GM18505 (cell line): ENCODE measurements at regions not wholly inside any gene's neighbourhood (a gene's known extent, or its start where the extent isn't known, plus 50 kb on each side); places are given as distances from the start of the nearest gene placed in this dataset.

Experiments used
- ATAC-seq: cut with Tn5 transposase; IDR thresholded peaks from one replicate; pipeline ENCODE4 v1.9.1; 2021; ENCODE audit not compliant: unreplicated experiment
- POLR2A ChIP-seq: IDR thresholded peaks from 4 replicates; pipeline ENCODE4 v1.6.1; 2011; ENCODE audit warnings: borderline replicate concordance; ENCODE audit not compliant: insufficient read depth, insufficient read length; ENCODE audit errors: extremely low read depth

DNA sequence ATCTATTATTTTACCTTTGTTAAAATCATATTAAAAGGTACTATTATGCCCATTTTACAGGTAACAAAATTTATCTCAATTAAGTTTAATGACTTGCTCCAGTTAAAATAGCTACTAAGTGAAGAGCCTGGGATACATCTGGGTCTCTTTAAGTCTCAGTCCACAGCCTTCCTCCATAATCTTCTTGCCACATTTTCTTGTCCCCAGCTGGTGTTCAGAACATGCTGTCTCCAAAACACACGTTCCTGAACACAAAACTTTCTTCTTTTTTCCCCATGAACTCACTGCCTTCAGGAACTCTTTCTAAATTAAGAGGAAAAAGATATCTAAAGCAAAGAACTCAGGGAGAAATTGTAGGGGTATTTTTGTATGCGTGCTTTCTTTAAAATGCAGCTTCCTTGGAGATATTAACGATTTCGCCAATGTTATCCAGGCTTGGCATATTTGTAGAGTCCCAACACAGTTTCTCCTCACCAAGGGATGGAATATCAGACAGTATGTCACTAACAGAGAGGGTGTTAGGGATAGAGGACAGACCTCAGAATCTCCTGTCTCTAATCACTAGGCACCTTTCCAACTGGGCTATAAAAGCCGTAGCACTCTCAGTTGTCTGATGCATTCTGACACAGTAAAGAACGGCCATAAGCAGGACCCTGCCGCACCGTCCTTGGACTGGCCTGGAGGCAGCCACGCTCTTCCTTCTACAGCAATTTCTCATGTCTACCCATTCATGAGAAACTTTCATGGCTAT, 232.8 kb upstream of the BLID start:
- no peak for ATAC-seq
- TF ChIP-seq POLR2A, result no peak

DNA sequence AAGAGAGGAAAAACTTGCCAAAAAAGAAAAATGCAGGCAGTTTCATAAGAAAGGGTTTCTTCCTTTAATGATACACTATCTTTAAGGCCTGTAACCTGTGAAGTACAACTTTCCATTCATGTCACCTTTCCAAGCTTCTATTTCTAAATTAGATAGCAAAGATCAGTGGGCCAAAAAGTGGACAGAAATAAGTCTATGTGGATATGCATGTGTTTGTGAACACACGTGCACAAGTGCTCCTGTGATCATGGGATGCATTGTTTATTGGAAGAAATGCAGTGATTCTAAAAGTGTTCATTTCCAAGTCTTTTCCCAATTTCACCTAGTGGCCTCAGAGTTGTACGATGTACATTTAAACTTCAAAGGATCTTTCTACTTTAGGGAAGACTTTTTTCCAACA, 230.0 kb upstream of the BLID start:
- no peak for ATAC-seq
- TF ChIP-seq POLR2A, result no peak

DNA sequence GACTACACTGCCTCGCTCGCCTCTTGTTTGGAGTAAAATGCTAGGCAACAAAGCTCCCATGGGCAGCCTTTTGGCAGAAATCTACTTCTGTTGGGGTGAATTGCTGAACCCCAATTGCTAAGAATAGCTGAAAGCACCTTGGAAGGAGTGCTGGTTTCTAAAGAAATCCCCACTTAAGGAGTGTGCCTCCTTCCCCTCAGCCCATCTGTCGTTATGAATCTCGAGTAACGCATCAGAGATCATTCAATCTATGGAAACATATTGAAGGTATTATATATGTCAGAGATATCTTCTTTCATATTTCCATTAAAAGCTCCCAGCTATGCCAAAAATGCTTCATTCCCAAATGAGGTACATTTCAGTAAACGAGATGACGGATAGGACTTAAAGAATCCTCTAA, 229.6 kb upstream of the BLID start:
- no peak for ATAC-seq
- TF ChIP-seq POLR2A, result no peak

DNA sequence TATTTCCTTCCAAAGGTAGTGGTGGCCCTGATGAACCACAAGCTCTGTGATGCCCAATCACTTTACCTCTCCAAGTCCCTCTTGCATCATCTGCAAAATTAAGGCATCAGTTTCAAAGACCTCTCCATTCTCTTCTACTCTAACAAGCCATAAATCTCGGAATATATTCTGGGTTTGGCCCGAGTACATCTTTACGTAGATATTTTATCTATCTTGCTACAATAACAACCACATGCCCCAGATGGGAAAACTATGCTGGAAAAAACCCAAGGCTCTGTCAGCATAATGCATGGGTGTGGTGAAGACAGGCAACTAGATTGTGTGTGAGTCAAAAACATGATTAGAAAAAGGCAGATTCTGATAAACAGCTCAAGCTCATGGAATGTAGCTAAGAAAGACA, 228.2 kb upstream of the BLID start:
- TF ChIP-seq POLR2A, result no peak
- ATAC-seq, result no peak

DNA sequence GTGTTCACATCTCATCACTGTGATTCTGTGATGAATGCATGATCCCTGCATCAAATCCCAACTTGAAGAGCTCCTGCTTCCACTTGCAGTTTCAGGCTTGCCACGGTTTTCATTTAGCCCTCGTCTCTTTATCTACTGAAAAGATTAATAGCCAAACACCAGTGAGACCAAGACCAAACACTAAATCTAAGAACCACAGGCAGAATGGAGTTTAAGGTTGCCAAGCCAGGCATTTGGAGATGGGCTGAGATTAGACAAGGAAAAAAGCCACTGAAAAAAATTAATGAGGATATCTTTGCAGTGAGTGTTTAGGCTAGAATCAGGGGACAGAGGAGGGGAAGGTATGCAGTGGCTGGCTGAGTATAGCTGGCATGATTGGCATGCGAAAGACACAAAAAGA, 227.2 kb upstream of the BLID start:
- TF ChIP-seq POLR2A, result no peak
- no peak for ATAC-seq

DNA sequence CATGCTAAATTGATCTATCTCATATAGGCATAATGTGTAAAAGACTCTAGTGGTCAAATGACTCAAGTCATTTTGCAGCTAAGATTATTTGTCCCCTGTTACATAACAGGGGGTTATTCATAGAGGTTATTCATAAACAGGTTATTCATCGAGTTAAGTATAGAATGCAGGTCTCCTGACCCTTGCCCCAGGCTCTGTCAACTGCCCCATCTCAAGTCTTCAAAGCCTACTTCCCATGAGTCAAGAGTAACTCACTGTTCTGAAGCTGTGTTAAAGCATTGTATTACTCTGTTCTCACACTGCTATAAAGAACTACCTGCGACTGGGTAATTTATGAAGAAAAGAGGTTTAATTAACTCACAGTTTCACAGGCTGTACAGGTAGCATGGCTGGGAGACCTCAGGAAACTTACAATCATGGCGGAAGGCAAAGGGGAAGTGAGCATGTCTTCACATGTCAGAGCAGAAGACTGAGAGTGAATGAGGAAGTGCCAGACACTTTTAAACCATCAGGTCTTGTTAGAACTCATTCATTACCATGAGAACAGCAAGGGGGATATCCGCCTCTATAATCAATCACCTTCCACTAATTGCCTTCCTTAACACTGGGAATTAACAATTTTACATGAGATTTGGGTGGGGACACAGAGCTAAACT, 226.2 kb upstream of the BLID start:
- ATAC-seq, result no peak
- no peak for TF ChIP-seq POLR2A

DNA sequence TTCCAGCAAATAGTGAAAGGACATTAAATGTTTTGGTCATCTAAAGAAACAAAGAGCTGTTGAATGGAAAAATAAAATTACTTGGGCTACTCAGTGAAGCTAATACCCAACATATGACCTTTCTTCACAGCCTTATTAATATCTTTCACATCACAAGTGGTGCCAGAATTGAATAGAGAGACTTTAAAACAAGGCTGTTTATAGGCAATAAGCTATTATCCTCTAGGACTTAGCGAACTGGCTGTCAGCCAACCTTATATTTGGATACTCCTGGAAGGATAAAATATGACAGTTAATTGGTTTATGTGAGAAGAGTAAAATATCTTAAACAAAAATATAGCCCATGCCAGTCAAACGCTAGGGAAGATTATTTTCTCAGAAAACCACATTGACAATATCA, 225.5 kb upstream of the BLID start:
- ATAC-seq, result no peak

DNA sequence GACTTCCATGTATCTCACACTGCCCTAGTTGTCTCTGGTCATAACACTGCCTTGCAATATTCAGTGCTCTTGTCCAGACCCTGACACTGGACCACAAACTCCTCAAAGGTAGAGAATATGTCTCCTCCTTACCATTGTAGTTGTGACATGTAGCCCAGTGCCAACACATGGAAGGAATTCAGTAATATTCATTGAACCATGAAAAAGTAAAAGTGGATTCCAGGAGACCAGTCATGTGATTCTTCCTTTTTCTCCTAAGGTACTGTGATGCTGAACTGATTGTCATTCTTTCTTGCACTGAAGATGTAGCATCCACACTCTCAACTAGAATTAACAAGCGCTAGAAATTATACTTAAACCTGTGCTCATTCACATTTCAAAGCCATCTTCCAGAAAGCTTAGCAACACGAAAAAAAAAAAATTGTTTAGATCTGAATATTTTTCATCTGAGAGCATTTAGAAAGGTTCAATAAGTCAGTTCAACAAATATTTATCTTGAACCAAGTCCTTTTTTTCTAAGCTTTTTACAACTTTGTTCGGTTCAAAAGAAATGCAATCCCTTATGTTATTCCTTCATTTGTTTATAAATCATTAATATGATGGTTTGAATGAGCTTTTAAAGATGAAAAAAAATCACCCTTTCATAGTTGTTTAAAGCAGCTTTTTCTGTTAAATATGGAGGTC, 224.7 kb upstream of the BLID start:
- TF ChIP-seq POLR2A, result no peak
- ATAC-seq, result no peak

More for the DNA sequence above, 225.5 kb upstream of the BLID start:
- no peak for TF ChIP-seq POLR2A

DNA sequence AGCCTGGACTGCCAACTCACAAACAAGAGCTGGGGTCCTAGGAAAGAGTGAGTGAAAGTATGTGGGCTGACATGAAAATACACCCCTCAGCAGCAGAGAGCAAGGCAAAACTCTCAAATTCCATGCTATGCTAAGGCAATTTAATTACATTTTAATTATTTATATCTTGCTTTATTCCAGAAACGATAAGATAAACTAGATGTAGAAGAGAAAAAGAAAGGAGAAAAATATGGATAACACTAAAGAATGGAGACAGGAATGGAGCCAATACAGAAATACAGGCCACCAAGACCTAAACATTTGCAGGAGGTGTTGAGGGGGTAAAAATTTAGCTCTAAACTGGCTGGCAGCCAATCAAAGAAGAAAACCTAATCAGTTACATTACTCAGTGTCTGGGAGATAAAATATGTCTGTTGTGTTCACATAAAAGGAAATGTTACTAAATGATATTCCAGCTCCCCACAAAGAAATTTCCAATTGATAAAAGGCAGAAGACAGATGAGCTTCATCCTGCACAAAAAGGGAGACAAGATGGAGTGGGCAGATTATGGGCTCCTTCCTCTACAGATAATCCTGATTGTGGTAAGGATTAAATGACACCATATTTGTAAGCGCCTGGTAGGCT, 223.5 kb upstream of the BLID start:
- no peak for ATAC-seq
- TF ChIP-seq POLR2A, result no peak

DNA sequence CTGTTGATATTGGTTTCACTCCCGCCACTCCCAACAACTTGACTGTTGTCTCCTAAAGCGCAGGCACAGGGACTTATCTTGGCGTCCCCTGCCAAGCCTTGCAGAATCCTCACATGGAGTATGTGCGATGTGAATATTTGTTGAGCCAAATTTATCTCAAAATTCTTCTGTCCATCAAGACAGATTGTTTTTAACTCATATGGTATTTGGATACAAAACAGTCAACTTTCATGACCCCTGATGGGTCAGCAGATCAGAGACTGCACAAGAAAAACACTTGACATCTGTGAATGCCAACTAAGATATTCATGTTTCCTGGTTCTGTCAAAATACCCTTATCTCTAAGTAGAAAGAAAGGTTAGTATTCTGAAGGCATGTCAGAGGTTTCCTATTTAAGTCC, 221.7 kb upstream of the BLID start:
- TF ChIP-seq POLR2A, result no peak

DNA sequence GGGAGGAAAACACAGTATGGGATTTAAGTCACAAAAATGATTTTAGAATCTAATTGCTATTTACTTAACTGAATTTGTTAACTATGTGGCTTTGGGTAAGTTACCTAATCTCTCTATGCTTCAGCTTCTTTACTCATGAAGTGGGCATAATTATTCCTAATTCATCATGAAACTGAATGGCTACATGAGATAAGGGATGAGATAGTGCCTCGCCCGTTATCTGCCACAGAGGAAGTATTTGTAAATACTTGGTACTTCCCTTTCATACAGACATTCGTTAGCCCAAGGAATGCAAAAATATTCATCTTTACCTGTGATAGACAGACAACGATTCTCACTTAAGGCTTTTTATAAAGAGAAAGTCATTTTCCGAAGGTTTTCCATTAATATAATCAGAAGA, 221.2 kb upstream of the BLID start:
- ATAC-seq, result no peak
- TF ChIP-seq POLR2A, result no peak

More for the DNA sequence above, 221.7 kb upstream of the BLID start:
- no peak for ATAC-seq

DNA sequence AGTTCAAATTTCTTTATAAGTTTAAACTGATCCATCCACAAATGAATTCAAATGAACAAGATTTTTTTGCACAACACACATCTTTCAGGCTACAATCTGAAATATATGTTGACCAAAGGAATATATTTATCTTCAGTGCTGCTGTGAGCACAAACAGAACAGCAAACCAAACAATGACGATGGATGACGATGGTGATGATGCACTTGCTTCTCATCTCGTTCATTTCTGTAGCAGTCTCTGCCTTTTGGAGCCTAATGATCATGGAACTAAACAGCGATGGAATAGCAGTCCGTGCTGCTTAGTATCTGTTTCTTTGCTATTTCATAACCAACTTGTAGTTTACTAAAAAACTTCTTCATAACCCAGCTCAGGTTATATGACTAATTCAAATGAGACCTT, 220.7 kb upstream of the BLID start:
- no peak for TF ChIP-seq POLR2A
- no peak for ATAC-seq

DNA sequence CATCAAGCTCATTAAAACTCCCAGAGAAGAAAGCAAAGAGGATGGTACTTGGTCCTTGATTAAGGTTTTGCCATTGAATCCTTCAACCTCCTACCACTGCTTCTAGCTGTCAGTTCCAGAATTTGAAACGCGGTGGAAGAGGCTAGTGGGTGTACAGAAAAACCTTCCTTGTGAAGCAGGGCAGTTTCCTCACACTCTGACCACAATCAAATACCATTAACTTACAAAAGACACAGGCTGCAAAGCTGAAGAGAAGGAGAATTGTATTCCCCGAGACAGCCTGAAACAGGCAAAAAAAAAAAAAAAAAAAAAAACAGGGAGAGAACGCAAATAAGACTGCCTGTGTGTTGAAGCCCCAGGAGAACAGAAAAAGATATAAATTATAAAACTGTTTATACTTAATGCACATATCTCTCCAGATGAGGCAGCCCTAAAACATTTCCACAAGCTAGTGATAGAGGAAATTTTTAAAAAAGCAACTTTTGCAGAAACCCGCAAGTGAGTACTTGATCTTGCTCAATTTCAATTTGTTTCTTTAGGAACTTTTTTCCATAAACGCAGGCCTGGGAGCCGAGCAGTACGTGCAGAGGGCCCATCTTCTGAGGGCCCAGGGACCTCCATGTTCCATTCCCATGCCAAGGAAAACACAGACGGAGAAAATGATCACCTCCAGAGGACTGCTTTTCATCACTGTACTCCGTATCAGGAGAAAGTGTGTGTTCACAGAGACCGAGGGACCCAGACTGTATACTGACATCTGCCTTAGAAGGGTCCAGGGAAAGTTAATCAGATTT, 218.7 kb upstream of the BLID start:
- TF ChIP-seq POLR2A, result no peak
- no peak for ATAC-seq
